Right renal cortex interstitium (tissue), 3 donors: ENCODE measurements at regions not wholly inside any gene's neighbourhood (a gene's known extent, or its start where the extent isn't known, plus 50 kb on each side); places are given as distances from the start of the nearest gene placed in this dataset.
"Not testable (repeated sequence)": the region's sequence is repeated elsewhere in the genome, so short reads cannot be mapped to it uniquely, and the experiment has no call there.

ENCODE experiments used
- DNase-seq, 3 donors: peaks; one replicate each; pipeline ENCODE4 v3.0.0-alpha.2; 2013; ENCODE audit warnings: low read depth in 3 of 3, low spot score in 2 of 3

GRCh38 chr3:20747741-20748140, 561.7 kb upstream of the SGO1 start:
- no peak for DNase-seq

- DNase-seq, result peak in 1 of 3 donors; percentile 7
Observed at GRCh38 chr3:20743553-20744321, 557.7 kb upstream of the SGO1 start.

GRCh38 chr3:20742903-20743552, 557.0 kb upstream of the SGO1 start:
- no peak for DNase-seq

GRCh38 chr3:20741381-20741780, 555.4 kb upstream of the SGO1 start:
- no peak for DNase-seq

- DNase-seq, result no peak
Observed at GRCh38 chr3:20739814-20740213, 553.8 kb upstream of the SGO1 start.

GRCh38 chr3:20736287-20736852, 550.4 kb upstream of the SGO1 start:
- DNase-seq, result no peak

- DNase-seq, result no peak
Observed at GRCh38 chr3:20729185-20729584, 543.2 kb upstream of the SGO1 start.

GRCh38 chr3:20726786-20727185, 540.8 kb upstream of the SGO1 start:
- DNase-seq, result no peak

GRCh38 chr3:20724241-20724640, 538.2 kb upstream of the SGO1 start:
- no peak for DNase-seq

GRCh38 chr3:20716425-20716824, 530.4 kb upstream of the SGO1 start:
- DNase-seq, result not testable (repeated sequence)

GRCh38 chr3:20701641-20702040, 515.6 kb upstream of the SGO1 start:
- no peak for DNase-seq

- DNase-seq, result no peak
Observed at GRCh38 chr3:20700714-20701113, 514.7 kb upstream of the SGO1 start.

- DNase-seq, result no peak
Observed at GRCh38 chr3:20698896-20699295, 512.9 kb upstream of the SGO1 start.

GRCh38 chr3:20696388-20697150, 510.6 kb upstream of the SGO1 start:
- no peak for DNase-seq

GRCh38 chr3:20692675-20693074, 506.7 kb upstream of the SGO1 start:
- DNase-seq, result no peak

GRCh38 chr3:20683910-20684309, 497.9 kb upstream of the SGO1 start:
- DNase-seq, result no peak

GRCh38 chr3:20682573-20682972, 496.6 kb upstream of the SGO1 start:
- no peak for DNase-seq

GRCh38 chr3:20680990-20681628, 495.1 kb upstream of the SGO1 start:
- no peak for DNase-seq

- DNase-seq, result no peak
Observed at GRCh38 chr3:20673866-20674265, 487.9 kb upstream of the SGO1 start.

- no peak for DNase-seq
Observed at GRCh38 chr3:20669675-20670074, 483.7 kb upstream of the SGO1 start.

- no peak for DNase-seq
Observed at GRCh38 chr3:20669184-20669583, 483.2 kb upstream of the SGO1 start.
